Endothelial cell of umbilical vein (primary cell): ENCODE measurements at regions not wholly inside any gene's neighbourhood (a gene's known extent, or its start where the extent isn't known, plus 50 kb on each side); places are given as distances from the start of the nearest gene placed in this dataset.

Experiments used
- CTCF ChIP-seq, 2 donors: IDR thresholded peaks; 1 replicate in 1 of 2; 2 replicates in 1 of 2; pipeline ENCODE4 v1.5.1; 2011; ENCODE audit warnings: low read length in 2 of 2, mild to moderate bottlenecking in 2 of 2, moderate library complexity in 2 of 2, control low read depth in 1 of 2, inconsistent platforms in 1 of 2, low read depth in 1 of 2; ENCODE audit not compliant: insufficient read depth in 1 of 2; ENCODE audit errors: extremely low read depth in 1 of 2
- EZH2 ChIP-seq: IDR thresholded peaks from 2 replicates; pipeline ENCODE4 v1.6.1; 2012; ENCODE audit warnings: borderline replicate concordance, low read depth, mild to moderate bottlenecking, moderate library complexity, low read length, inconsistent platforms; ENCODE audit not compliant: severe bottlenecking
- MAX ChIP-seq: IDR thresholded peaks from 2 replicates; pipeline ENCODE4 v1.6.1; 2011; ENCODE audit not compliant: insufficient read depth, insufficient read length
- POLR2A ChIP-seq: IDR thresholded peaks from 2 replicates; pipeline ENCODE4 v1.6.1; 2012; ENCODE audit warnings: low read depth, mild to moderate bottlenecking, control low read depth, low read length
- POLR2AphosphoS5 ChIP-seq: IDR thresholded peaks from 2 replicates; pipeline ENCODE4 v1.6.1; 2012; ENCODE audit warnings: low read depth, mild to moderate bottlenecking, control low read depth, low read length, moderate library complexity; ENCODE audit not compliant: insufficient read depth

DNA sequence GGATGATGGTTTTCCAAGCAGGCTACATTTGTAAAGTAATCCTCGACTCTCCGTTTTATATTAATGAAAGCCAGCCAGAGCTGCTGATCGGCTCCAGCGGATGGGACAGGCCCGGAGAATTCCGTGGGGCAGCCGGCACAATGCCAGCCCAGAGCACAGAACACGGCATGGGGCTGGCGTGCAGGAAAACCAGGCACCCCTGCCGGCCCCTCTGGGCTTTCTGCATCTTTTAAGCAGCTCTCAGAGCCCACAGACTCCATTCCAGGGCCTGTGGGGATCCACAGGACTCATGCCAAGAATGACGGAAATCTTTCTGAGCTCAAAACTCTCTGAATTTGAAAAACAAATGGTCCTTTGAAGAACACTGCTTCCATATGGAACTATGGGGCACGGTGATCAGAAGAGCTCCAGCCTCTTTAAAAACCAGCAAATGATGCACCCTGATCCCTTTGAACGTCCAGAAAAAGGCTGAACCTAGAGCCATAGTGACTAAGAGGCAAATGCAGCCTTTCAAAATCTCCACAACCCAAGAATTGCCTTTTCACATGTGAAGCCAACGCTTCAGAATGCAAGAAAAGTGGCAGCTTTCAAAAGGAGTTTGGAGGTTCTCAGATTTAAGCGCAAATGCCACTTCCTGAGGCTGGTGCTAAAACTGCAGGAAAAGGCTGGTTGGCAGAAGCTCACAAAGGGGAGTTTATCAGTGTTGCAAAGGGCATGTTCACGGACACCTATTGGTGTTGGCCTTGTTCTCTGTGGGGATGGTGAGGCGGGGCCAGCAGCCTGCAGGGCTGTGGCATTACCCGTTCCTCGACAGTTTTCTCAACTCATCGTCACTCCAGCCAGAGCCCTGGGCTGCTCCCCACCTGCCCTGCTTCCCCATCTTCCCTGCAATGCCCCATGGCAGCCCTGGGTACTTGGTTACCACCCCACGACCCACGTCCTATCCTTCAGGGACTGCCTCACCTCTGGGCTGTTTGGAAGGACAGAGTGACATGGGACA is 212.5 kb downstream of the CTTN start:
- TF ChIP-seq CTCF (IDR thresholded peaks at IDR 0.05; ENCODE audit: extremely low read depth in 1 of 2, insufficient read depth in 1 of 2, low read depth in 1 of 2, low read length in 2 of 2) (no peak), POLR2A (no peak), MAX (no peak), POLR2AphosphoS5 (no peak), EZH2 (no peak)
